MM.1S (cell line): ENCODE measurements at regions not wholly inside any gene's neighbourhood (a gene's known extent, or its start where the extent isn't known, plus 50 kb on each side); places are given as distances from the start of the nearest gene placed in this dataset.

Source experiments
- CTCF ChIP-seq: fragments of 300-600 bp; sonication (generic); IDR thresholded peaks from 2 replicates; pipeline ENCODE4 v1.5.1; 2016; ENCODE audit warnings: antibody characterized with exemption, low read length, mixed read lengths
- EZH2 ChIP-seq: fragments of 300-600 bp; sonication (generic); optimal IDR thresholded peaks from 2 replicates; pipeline ENCODE3; 2017; ENCODE audit warnings: low read depth, mild to moderate bottlenecking, antibody characterized with exemption, low read length, mixed read lengths

DNA sequence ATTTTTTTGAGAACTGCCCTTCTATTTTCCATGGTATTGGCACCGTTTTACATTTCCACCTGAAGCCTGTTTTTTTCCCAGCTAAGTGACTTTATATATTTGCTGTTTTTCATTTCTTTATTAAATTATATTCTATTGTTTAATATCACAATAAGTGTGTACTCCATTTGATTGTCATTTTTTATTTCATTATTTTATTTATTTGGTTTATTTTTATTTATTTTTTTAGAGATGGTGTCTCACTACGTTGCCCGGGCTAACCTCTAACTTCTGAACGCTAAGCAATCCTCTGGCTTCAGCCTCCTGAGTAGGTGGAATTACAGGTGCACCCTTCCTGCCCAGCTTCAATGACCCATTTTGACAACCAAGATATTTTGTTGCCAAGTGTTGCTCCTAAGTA lies 202.6 kb downstream of the SIM1 start:
- TF ChIP-seq CTCF (no peak), EZH2 (no peak)
